OCI-LY3 (cell line): ENCODE measurements at regions not wholly inside any gene's neighbourhood (a gene's known extent, or its start where the extent isn't known, plus 50 kb on each side); places are given as distances from the start of the nearest gene placed in this dataset.

Experiments
- H2AFZ ChIP-seq: fragments of 200-600, 300-600 bp; shearing (Covaris generic); 2 replicates; pipeline ENCODE4 v1.6.0; 2014; ENCODE audit warnings: antibody characterized with exemption, low read depth, low read length
- H3K27ac ChIP-seq: fragments of 200-600, 300-600 bp; sonication (generic); 2 replicates; pipeline ENCODE4 v1.5.1; 2014; ENCODE audit warnings: mild to moderate bottlenecking, low read length, moderate library complexity, mixed read lengths
- H3K27me3 ChIP-seq: fragments of 200-600, 300-600 bp; sonication (generic); 2 replicates; pipeline ENCODE4 v1.6.1; 2014; ENCODE audit warnings: low read depth, low read length, mixed read lengths
- H3K36me3 ChIP-seq: fragments of 200-600, 300-600 bp; sonication (generic); replicated peaks from 2 replicates; pipeline ENCODE3; 2014; ENCODE audit warnings: low read depth, low read length, mixed read lengths
- H3K4me1 ChIP-seq: fragments of 300-600, 200-600 bp; sonication (generic); 2 replicates; pipeline ENCODE4 v1.6.1; 2014; ENCODE audit warnings: low read length, mixed read lengths
- H3K4me2 ChIP-seq: fragments of 200-600, 300-600 bp; sonication (generic); 2 replicates; pipeline ENCODE4 v1.6.1; 2014; ENCODE audit warnings: low read length, mixed read lengths
- H3K4me3 ChIP-seq: fragments of 300-600, 200-600 bp; sonication (generic); 2 replicates; pipeline ENCODE4 v1.5.1; 2014; ENCODE audit warnings: antibody characterized with exemption, mild to moderate bottlenecking, low read length, moderate library complexity
- H3K79me2 ChIP-seq: fragments of 300-600, 200-600 bp; shearing (Covaris generic); 2 replicates; pipeline ENCODE4 v1.6.1; 2014; ENCODE audit warnings: mild to moderate bottlenecking, low read length, mixed read lengths
- H3K9ac ChIP-seq: fragments of 300-600, 200-600 bp; shearing (Covaris generic); 2 replicates; pipeline ENCODE4 v1.6.0; 2014; ENCODE audit warnings: mild to moderate bottlenecking, low read length, moderate library complexity
- H3K9me3 ChIP-seq: fragments of 200-600, 300-600 bp; shearing (Covaris generic); 2 replicates; pipeline ENCODE4 v1.6.1; 2014; ENCODE audit warnings: low read length, mixed read lengths; ENCODE audit not compliant: insufficient read depth
- H4K20me1 ChIP-seq: fragments of 200-600, 300-600 bp; sonication (generic); 2 replicates; pipeline ENCODE4 v1.6.1; 2016; ENCODE audit warnings: low read length, mixed read lengths; ENCODE audit not compliant: insufficient read depth
- CTCF ChIP-seq: fragments of 200-600, 300-600 bp; sonication (generic); IDR thresholded peaks from 2 replicates; pipeline ENCODE4 v1.5.1; 2014; ENCODE audit warnings: antibody characterized with exemption, low read length, low read depth
- EZH2phosphoT487 ChIP-seq: fragments of 200-600 bp; shearing (Covaris generic); IDR thresholded peaks from 2 replicates; pipeline ENCODE4 v1.6.1; 2018; ENCODE audit warnings: antibody characterized with exemption, mixed run types, low read depth

- H2AFZ ChIP-seq: no peak overlapping the region
- TF ChIP-seq EZH2phosphoT487: no peak
- TF ChIP-seq CTCF: no peak
Observed at GRCh38 chr16:65787921-65788320, 578.6 kb upstream of the CDH5 start.

GRCh38 chr16:65786916-65787315 is 579.6 kb upstream of the CDH5 start:
- TF ChIP-seq CTCF (no peak), EZH2phosphoT487 (no peak)

More at GRCh38 chr16:65787921-65788320, 578.6 kb upstream of the CDH5 start:
- Histone ChIP-seq H3K4me3 (no peak overlapping the region), H3K36me3 (no peaks in the 10 kb centered on the region), H4K20me1 (no peaks in the 10 kb centered on the region), H3K9ac (no peak overlapping the region), H3K4me1 (no peaks in the 10 kb centered on the region), H3K79me2 (no peaks in the 10 kb centered on the region), H3K27me3 (no peaks in the 10 kb centered on the region), H3K4me2 (no peak overlapping the region), H3K27ac (no peak overlapping the region), H3K9me3 (no peaks in the 10 kb centered on the region)

GRCh38 chr16:65783709-65784474 is 582.6 kb upstream of the CDH5 start:
- H2AFZ ChIP-seq: no peak overlapping the region
- H3K4me2 ChIP-seq: no peak overlapping the region
- H3K4me1 ChIP-seq: no peaks in the 10 kb centered on the region
- H3K9ac ChIP-seq: no peak overlapping the region
- no peak for TF ChIP-seq CTCF
- TF ChIP-seq EZH2phosphoT487: no peak
- no peaks in the 10 kb centered on the region for H3K9me3 ChIP-seq
- H3K27me3 ChIP-seq: no peaks in the 10 kb centered on the region
- H3K79me2 ChIP-seq: no peaks in the 10 kb centered on the region
- no peaks in the 10 kb centered on the region for H3K36me3 ChIP-seq
- no peak overlapping the region for H3K4me3 ChIP-seq
- H4K20me1 ChIP-seq: no peaks in the 10 kb centered on the region
- no peak overlapping the region for H3K27ac ChIP-seq

More at GRCh38 chr16:65786916-65787315, 579.6 kb upstream of the CDH5 start:
- Histone ChIP-seq H3K79me2 (no peaks in the 10 kb centered on the region), H3K9ac (no peak overlapping the region), H3K4me2 (no peak overlapping the region), H2AFZ (no peak overlapping the region), H3K36me3 (no peaks in the 10 kb centered on the region), H3K4me3 (no peak overlapping the region), H3K4me1 (no peaks in the 10 kb centered on the region), H4K20me1 (no peaks in the 10 kb centered on the region), H3K27ac (no peak overlapping the region), H3K9me3 (no peaks in the 10 kb centered on the region), H3K27me3 (no peaks in the 10 kb centered on the region)

DNA sequence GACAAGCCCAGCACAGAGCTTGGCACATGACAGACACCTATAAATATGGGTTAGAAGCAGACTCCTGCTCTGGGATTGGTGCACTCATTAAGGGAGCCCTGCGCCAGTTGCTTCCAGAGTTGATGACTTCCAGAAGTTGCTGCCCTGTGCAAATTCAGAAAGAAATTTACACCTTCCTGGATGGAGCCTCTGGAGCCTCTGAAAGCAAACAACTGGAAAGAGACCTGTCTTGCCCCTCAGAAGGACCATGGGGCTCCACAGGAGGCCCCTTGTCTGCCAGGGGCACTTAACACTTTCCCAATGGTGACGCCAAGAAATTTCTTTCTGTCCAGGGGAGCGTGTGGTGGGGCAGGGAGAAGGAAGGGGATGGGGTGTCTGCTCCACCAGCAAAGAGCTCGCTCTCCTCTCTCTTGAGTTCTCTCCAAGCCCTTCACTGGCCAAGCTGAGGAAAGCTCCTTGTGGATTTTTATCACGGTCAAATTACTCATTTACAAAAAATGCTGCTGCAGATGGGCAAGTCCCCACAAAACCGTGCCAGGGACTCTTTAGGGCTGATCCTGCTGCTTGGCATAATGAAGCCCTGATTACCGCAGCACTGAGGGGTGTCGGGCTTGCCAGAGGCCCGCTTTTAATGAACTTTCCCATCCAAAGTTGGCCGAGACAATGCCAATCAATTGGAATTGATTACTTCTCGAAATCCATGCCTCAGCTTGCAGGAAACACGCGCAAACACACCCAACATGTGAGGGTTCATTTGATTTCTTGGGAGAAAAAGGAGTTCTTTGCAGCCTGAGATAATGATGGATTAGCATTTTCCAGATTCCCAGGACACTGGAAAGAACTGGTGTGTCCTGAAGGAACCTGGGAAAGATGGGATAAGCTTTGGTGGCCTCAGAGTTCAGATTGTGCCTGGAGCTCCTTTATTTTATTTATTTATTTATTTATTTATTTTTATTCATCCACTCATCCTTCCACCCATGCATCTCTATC is 583.6 kb upstream of the CDH5 start:
- Histone ChIP-seq H3K9me3 (no peaks in the 10 kb centered on the region), H3K4me1 (no peaks in the 10 kb centered on the region), H4K20me1 (no peaks in the 10 kb centered on the region), H3K27me3 (no peaks in the 10 kb centered on the region), H3K4me3 (no peak overlapping the region), H3K36me3 (no peaks in the 10 kb centered on the region), H2AFZ (no peak overlapping the region), H3K4me2 (no peak overlapping the region), H3K9ac (no peak overlapping the region), H3K27ac (no peak overlapping the region), H3K79me2 (no peaks in the 10 kb centered on the region)
- no peak for TF ChIP-seq EZH2phosphoT487
- TF ChIP-seq CTCF: no peak
